Activated T-helper 17 cell treated with anti-CD3 and anti-CD28 coated beads, Interleukin-2, amount 50 U/mL, for 72 hours (primary cell): ENCODE measurements at regions not wholly inside any gene's neighbourhood (a gene's known extent, or its start where the extent isn't known, plus 50 kb on each side); places are given as distances from the start of the nearest gene placed in this dataset.

ENCODE experiments used
- ATAC-seq: fragments of 150-1000 bp; cut with Tn5 transposase; replicated peaks from 2 replicates; pipeline ENCODE4 v1.10.0; 2021; ENCODE audit warnings: mild to moderate bottlenecking, moderate library complexity
- H3K27ac Mint-ChIP-seq: one replicate; pipeline ENCODE4 v1.8.0; 2022; ENCODE audit warnings: mixed read lengths
- H3K27me3 Mint-ChIP-seq: one replicate; pipeline ENCODE4 v1.8.0; 2022; ENCODE audit warnings: mixed read lengths
- H3K36me3 Mint-ChIP-seq: one replicate; pipeline ENCODE4 v1.8.0; 2022; ENCODE audit warnings: low read depth, mild to moderate bottlenecking, mixed read lengths
- H3K4me1 Mint-ChIP-seq: one replicate; pipeline ENCODE4 v1.8.0; 2022; ENCODE audit warnings: mixed read lengths
- H3K4me3 Mint-ChIP-seq: one replicate; pipeline ENCODE4 v1.8.0; 2022; ENCODE audit warnings: mild to moderate bottlenecking, mixed read lengths
- H3K9me3 Mint-ChIP-seq: one replicate; pipeline ENCODE4 v1.8.0; 2022; ENCODE audit warnings: mixed read lengths

DNA sequence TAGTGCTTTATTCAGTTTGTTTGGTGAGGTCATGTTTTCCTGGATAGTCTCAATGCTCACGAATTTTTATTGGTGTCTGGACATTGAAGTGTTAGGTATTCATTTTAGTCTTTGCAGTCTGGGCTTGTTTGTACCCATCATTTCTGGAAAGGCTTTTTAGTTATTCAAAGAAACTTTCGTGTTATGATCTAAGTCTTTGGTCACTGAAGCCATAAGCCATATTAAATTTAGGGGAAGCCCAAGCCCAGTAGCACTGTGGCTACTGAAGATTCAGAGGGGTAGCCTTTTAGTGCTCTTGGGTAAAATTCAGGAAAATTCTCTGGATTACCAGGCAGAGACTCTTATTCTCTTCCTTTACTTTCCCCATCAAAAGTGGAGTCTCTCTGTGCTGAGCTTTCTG lies 56.2 kb upstream of the PEX5L start:
- Mint-ChIP-seq H3K9me3 (no peaks in the 10 kb centered on the region), H3K27me3 (peaks cover 7% of the 10 kb centered on the region), H3K4me1 (no peaks in the 10 kb centered on the region), H3K36me3 (no peaks in the 10 kb centered on the region), H3K4me3 (no peak overlapping the region), H3K27ac (no peak overlapping the region)
- no peak for ATAC-seq

DNA sequence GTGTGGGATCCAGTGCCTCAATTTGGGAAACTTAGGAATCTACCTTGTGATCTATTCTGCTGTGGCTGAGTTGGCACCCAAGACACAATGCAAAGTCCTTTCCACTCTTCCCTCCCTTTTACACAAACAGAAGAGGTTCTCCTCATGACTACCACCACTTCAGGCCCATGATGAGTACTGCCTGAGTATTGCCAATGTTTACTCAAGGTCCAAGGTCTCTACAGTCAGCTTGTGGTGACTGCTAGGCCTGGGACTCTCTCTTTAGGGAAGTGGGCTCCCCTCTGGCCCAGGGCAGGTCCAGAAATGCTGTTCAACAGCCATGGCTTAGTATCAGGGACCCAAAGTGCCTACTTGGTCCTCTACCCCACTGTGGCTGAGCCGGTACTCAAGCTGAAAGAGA lies 56.8 kb upstream of the PEX5L start:
- H3K27ac Mint-ChIP-seq = no peak overlapping the region
- H3K27me3 Mint-ChIP-seq = peaks cover 7% of the 10 kb centered on the region
- H3K4me3 Mint-ChIP-seq = no peak overlapping the region
- H3K9me3 Mint-ChIP-seq = no peaks in the 10 kb centered on the region
- ATAC-seq = no peak
- H3K4me1 Mint-ChIP-seq = no peaks in the 10 kb centered on the region
- H3K36me3 Mint-ChIP-seq = no peaks in the 10 kb centered on the region

DNA sequence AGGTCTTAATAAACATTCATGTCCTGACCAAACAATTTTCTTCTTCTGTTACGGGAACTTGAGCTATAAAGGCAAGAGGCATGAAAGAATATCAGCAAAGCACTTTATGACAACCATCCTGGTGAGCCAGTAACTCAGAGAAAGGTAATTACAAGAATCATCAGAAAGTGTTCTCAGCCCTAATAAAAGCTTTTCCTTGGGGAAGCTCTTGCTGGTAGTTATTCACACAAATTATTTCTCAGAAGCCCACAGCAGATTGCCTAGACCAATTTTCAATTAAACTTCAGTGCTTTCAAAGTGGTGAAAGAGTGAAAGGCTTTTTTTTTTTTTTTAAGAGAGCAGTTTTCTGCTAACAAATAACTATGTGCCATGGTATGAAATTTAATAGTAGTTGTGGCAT lies 60.9 kb upstream of the PEX5L start:
- Mint-ChIP-seq H3K4me1 (no peaks in the 10 kb centered on the region), H3K27ac (no peak overlapping the region), H3K27me3 (peaks cover 5% of the 10 kb centered on the region), H3K36me3 (no peaks in the 10 kb centered on the region), H3K4me3 (no peak overlapping the region), H3K9me3 (no peaks in the 10 kb centered on the region)
- no peak for ATAC-seq

DNA sequence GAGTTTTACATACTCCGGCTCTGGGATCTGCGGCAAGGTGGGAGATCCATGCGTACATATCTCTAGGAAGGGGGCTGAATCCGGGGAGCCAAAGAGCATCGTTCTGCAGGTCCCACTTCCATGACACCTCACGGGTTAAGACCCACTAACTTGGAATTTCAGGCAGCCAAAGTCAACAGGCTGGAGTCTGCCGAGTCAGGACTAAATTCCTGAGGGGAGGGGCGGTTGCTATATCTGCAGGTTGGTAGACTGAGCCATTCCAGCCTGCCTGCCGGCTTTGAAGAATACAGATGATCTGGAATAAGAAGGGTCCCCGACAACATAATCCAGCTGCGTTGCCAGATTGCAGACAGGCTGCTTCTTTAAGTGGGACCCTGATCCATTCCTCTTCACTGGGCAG lies 65.4 kb upstream of the PEX5L start:
- Mint-ChIP-seq H3K36me3 (no peaks in the 10 kb centered on the region), H3K4me3 (no peak overlapping the region), H3K27me3 (no peaks in the 10 kb centered on the region), H3K9me3 (peaks cover 6% of the 10 kb centered on the region), H3K4me1 (no peaks in the 10 kb centered on the region), H3K27ac (no peak overlapping the region)
- no peak for ATAC-seq

DNA sequence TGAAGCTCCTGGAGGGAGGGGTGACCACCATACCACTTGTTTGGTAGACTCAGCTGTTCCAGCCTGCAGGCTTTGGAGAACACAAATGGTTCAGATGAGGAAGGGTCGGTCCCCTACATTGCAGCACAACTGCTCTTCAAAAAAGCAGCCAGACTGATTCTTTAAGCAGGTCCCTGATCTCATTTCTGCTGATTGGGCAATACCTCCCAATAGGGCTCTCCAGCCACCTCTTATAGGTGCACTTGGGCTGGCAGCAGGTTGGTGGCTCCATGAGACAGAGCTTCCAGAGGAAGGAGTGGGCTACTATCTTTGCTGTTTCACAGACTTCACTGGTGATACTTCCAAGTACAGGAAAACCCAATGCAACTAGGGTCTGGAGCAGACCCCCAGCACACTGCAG lies 65.9 kb upstream of the PEX5L start:
- Mint-ChIP-seq H3K27ac (no peak overlapping the region), H3K4me1 (no peaks in the 10 kb centered on the region), H3K27me3 (no peaks in the 10 kb centered on the region), H3K36me3 (no peaks in the 10 kb centered on the region), H3K4me3 (no peak overlapping the region), H3K9me3 (peaks cover 6% of the 10 kb centered on the region)
- no peak for ATAC-seq

DNA sequence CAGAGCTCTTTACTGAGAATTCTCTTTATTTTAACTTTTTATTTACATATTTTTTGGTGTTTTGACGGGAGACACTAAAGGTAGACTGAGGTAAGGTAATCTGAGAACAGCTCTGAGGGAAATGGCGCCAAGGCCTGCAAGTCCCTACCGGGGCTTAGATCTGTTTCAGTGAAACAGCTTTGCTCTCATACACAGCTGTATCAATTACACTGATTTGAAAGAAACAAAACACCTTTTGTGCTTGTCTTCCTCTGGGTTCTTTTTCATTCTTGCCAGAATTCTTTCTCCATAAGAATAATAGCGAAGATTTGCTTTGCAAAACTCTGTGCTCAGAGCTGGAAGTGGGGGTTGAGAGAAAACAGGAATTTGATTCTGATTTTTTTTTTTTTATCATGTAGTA lies 79.5 kb upstream of the PEX5L start:
- no peaks in the 10 kb centered on the region for H3K9me3 Mint-ChIP-seq
- ATAC-seq = no peak
- no peaks in the 10 kb centered on the region for H3K4me1 Mint-ChIP-seq
- no peak overlapping the region for H3K4me3 Mint-ChIP-seq
- H3K36me3 Mint-ChIP-seq = no peaks in the 10 kb centered on the region
- H3K27me3 Mint-ChIP-seq = no peaks in the 10 kb centered on the region
- no peak overlapping the region for H3K27ac Mint-ChIP-seq

DNA sequence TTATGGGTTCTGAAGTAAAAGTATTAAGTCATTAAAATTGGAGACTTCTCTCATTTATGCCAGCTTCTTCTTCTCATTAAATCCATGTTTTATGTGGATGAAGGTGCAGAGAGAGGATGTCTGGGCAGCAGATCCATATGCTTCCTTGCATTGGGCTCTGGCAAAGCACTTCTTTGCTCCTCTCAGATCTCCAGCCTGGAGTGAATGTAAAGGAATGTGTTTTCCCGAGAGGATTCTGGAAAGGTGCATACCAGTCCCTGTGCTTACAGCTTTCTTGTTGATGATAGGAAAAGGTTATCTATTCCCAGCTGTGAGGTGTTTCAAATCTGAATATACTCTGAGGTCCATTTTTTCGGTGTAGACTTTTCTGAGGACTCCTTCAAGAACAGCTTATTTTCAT lies 79.9 kb upstream of the PEX5L start:
- Mint-ChIP-seq H3K27me3 (no peaks in the 10 kb centered on the region), H3K4me3 (no peak overlapping the region), H3K27ac (no peak overlapping the region), H3K36me3 (no peaks in the 10 kb centered on the region), H3K9me3 (peaks cover under 1% of the 10 kb centered on the region), H3K4me1 (no peaks in the 10 kb centered on the region)
- no peak for ATAC-seq

DNA sequence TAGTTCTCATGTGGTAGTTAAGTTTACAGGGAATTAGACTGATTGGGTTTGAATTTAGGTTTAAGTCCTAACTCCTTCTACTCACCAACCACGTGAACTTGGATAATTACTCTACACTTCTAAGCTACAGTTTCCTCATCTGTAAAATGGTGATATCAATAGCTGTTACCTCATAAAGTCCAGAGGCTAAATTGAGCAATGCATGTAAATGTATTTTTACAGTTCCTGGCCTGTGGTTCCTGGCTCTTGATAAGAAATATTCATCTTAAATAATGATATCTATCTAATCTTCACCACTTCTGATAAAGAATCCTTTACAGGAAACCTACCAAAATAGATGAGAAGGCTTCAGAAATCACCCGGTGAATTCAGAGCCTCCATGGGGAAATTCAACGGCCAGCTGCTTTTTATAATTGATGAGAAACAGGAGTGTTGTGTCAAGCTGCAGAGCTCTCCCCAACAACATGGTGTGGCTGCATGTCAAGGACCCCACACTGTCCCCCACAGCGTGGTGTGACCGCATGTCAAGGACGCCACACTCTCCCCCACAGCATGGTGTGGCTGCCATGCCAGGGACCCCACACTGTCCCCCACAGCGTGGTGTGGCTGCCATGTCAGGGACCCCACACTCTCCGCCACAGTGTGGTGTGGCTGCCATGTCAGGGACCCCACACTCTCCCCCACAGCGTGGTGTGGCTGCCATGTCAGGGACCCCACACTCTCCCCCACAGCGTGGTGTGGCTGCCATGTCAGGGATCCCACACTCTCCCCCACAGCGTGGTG lies 80.8 kb upstream of the PEX5L start:
- H3K27me3 Mint-ChIP-seq = no peaks in the 10 kb centered on the region
- no peak overlapping the region for H3K4me3 Mint-ChIP-seq
- H3K36me3 Mint-ChIP-seq = no peaks in the 10 kb centered on the region
- no peak for ATAC-seq
- no peak overlapping the region for H3K27ac Mint-ChIP-seq
- peaks cover 3% of the 10 kb centered on the region for H3K9me3 Mint-ChIP-seq
- H3K4me1 Mint-ChIP-seq = no peaks in the 10 kb centered on the region

DNA sequence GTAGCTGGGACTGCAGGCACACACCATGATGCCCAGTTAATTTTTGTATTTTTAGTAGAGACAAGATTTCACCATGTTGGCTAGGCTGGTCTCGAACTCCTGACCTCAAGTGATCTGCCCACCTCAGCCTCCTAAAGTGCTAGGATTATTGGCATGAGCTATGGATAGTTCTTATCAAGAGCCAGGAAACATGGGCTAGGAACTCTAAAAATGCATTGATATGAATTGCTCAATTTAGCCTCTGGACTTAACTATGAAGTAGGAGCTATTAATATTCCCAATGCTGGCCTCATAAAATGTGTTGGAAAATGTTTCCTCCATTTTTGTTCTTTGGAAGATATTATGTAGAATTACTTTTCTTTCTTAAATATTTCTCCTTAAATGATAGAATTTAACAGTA lies 82.8 kb upstream of the PEX5L start:
- peaks cover 10% of the 10 kb centered on the region for H3K9me3 Mint-ChIP-seq
- H3K4me3 Mint-ChIP-seq = no peak overlapping the region
- H3K4me1 Mint-ChIP-seq = no peaks in the 10 kb centered on the region
- ATAC-seq = no peak
- no peaks in the 10 kb centered on the region for H3K36me3 Mint-ChIP-seq
- peaks cover 3% of the 10 kb centered on the region for H3K27me3 Mint-ChIP-seq
- H3K27ac Mint-ChIP-seq = no peak overlapping the region

DNA sequence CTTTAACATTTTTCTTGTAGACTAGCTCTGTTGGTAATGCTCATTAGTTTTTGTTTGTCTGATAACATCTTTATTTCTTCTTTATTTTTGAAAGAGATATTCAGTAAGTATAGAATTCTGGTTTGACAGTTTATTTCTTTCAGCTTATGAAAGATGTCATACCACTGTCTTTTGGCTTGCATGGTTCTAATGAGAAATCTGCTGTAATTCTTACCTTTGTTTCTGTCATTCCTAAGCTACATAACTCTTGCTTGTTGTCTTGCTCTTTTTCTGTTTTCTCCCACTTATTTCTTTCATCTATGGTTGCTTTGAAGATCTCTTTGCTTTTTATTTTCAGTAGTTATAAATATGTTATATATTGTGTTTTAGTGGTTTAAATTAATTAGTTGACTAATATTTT lies 87.2 kb upstream of the PEX5L start:
- ATAC-seq = no peak
- H3K36me3 Mint-ChIP-seq = no peaks in the 10 kb centered on the region
- H3K9me3 Mint-ChIP-seq = peaks cover 28% of the 10 kb centered on the region
- peaks cover 3% of the 10 kb centered on the region for H3K27me3 Mint-ChIP-seq
- H3K4me1 Mint-ChIP-seq = no peaks in the 10 kb centered on the region
- H3K27ac Mint-ChIP-seq = no peak overlapping the region
- no peak overlapping the region for H3K4me3 Mint-ChIP-seq

DNA sequence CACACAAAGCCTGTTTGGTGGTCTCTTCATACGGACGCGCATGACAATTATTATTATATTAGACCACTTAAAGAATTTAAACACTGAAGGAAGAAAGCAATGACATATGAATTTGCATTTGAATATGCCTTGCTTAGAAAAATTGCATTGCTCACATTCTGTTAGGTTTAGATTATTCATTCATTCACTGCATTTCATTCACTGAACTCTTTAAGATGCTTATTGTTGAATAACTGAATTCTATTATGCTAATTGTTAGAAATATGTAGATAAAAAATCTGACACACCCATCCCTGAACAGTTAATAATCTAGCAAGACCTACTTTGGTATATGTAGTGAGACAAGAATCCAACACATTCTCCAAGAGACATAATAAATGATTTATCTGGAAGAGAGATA lies 94.4 kb upstream of the PEX5L start:
- Mint-ChIP-seq H3K27ac (no peak overlapping the region), H3K4me3 (no peak overlapping the region), H3K4me1 (no peaks in the 10 kb centered on the region), H3K27me3 (peaks cover 4% of the 10 kb centered on the region), H3K9me3 (peaks cover 20% of the 10 kb centered on the region), H3K36me3 (no peaks in the 10 kb centered on the region)
- no peak for ATAC-seq

DNA sequence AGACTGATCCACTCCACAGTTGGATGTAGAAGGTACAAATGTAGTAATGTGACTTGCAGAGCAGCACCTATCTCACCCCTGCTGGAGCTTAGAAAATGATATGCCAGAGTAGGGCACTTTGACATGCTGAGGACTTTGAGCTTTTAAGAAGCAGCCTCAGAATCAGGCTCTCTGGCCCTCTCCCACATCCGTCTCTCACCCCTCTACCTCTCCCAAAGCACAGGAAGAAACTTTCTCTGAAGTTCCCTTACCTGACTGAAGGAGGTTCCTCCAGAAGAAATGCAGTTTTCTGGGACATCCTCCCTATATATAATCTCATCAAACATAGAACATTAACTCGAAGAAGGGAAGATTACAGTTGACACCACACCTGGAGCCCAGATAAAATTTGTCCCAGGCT lies 98.4 kb upstream of the PEX5L start:
- no peak overlapping the region for H3K4me3 Mint-ChIP-seq
- H3K27me3 Mint-ChIP-seq = peaks cover 4% of the 10 kb centered on the region
- H3K36me3 Mint-ChIP-seq = no peaks in the 10 kb centered on the region
- no peak overlapping the region for H3K27ac Mint-ChIP-seq
- no peaks in the 10 kb centered on the region for H3K4me1 Mint-ChIP-seq
- peaks cover 4% of the 10 kb centered on the region for H3K9me3 Mint-ChIP-seq
- ATAC-seq = no peak

DNA sequence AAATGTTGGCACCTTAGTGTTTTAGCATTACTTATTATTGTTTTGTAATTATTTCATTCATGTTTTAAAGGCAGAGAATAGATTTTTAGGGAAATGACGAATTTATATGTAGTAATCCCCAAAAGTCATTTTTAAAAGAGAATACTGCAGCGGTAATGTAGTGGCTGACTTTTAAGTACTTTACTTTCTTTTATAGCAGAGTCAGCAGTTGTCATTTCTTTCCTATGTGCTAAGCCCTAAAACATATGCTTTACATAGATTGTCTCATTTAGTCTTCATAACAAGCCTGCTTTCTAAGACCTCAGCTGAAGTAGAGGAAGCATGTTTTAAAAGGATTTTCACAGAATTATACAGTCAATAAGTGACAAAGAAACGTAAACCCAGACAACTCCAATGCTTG lies 102.1 kb upstream of the PEX5L start:
- Mint-ChIP-seq H3K36me3 (no peaks in the 10 kb centered on the region), H3K4me3 (no peak overlapping the region), H3K27me3 (no peaks in the 10 kb centered on the region), H3K4me1 (no peaks in the 10 kb centered on the region), H3K27ac (no peak overlapping the region), H3K9me3 (peaks cover 10% of the 10 kb centered on the region)
- no peak for ATAC-seq

DNA sequence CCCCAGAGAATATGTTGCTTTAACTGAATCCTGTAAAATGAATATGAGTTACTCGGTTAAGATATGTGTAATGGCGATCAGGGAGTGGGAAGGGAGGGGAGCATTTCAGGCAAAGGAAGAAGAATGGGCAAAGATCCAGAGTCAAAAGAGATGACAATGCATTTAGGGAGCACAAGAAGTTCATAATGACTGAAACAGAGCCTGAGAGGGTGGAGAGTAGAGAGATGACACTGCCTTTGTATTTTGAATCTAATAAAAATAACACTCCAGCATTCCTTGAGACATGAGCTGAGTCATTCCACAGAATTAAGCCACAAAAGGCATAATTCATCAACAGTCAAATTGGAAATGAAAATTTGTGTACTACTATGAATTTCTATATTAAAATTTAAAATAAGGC lies 105.3 kb upstream of the PEX5L start:
- no peaks in the 10 kb centered on the region for H3K4me1 Mint-ChIP-seq
- no peak overlapping the region for H3K4me3 Mint-ChIP-seq
- peaks cover 15% of the 10 kb centered on the region for H3K9me3 Mint-ChIP-seq
- ATAC-seq = no peak
- no peaks in the 10 kb centered on the region for H3K27me3 Mint-ChIP-seq
- no peaks in the 10 kb centered on the region for H3K36me3 Mint-ChIP-seq
- no peak overlapping the region for H3K27ac Mint-ChIP-seq

DNA sequence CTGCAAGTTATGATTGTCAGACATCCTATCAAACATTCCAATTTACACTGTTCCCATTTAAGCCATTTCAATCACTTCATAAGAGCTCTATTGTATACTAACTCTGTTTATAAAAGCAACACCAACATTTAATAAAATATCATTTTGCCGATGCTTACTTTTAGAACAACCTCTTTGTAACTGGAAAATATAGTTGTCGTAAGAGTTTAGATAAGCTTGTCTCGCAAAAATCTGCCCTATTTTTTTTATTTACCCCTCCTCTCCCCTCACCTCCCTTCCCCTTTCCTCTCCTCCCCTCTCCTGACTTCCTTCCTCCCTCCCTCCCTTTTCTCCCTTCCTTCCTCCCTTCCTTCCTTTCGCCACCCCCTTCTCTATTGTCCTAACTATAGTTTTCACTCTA lies 105.7 kb upstream of the PEX5L start:
- H3K36me3 Mint-ChIP-seq = no peaks in the 10 kb centered on the region
- no peaks in the 10 kb centered on the region for H3K27me3 Mint-ChIP-seq
- no peak overlapping the region for H3K27ac Mint-ChIP-seq
- no peak for ATAC-seq
- peaks cover 15% of the 10 kb centered on the region for H3K9me3 Mint-ChIP-seq
- H3K4me1 Mint-ChIP-seq = no peaks in the 10 kb centered on the region
- no peak overlapping the region for H3K4me3 Mint-ChIP-seq

DNA sequence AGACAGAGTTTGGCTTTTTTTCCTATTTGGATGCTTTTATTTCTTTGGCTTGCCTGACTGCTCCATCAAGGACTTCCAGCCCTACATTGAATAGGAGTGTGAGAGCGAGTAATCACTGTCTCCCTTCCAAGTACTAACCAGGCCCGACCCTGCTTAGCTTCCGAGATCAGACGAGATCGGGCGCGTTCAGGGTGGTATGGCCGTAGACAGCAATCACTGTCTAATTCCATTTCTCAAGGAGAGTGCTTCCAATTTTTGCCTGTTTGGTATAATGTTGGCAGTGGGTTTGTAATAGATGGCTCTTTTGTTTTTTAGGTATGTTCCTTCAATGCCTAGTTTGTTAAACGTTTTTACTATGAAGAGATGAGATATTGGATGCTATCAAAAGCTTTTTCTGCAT lies 125.0 kb upstream of the PEX5L start:
- no peaks in the 10 kb centered on the region for H3K4me1 Mint-ChIP-seq
- H3K36me3 Mint-ChIP-seq = no peaks in the 10 kb centered on the region

More for the DNA sequence above, 125.0 kb upstream of the PEX5L start:
- Mint-ChIP-seq H3K27ac (no peak overlapping the region), H3K9me3 (peaks cover 10% of the 10 kb centered on the region), H3K27me3 (peaks cover 3% of the 10 kb centered on the region), H3K4me3 (no peak overlapping the region)
- ATAC-seq = no peak
